ENCODE measurements at regions not wholly inside any gene's neighbourhood (a gene's known extent, or its start where the extent isn't known, plus 50 kb on each side); places are given as distances from the start of the nearest gene placed in this dataset.

GRCh38 chr3:25339225-25339624 lies 88.8 kb upstream of the RARB start:
- TF ChIP-seq, protein P1, sequence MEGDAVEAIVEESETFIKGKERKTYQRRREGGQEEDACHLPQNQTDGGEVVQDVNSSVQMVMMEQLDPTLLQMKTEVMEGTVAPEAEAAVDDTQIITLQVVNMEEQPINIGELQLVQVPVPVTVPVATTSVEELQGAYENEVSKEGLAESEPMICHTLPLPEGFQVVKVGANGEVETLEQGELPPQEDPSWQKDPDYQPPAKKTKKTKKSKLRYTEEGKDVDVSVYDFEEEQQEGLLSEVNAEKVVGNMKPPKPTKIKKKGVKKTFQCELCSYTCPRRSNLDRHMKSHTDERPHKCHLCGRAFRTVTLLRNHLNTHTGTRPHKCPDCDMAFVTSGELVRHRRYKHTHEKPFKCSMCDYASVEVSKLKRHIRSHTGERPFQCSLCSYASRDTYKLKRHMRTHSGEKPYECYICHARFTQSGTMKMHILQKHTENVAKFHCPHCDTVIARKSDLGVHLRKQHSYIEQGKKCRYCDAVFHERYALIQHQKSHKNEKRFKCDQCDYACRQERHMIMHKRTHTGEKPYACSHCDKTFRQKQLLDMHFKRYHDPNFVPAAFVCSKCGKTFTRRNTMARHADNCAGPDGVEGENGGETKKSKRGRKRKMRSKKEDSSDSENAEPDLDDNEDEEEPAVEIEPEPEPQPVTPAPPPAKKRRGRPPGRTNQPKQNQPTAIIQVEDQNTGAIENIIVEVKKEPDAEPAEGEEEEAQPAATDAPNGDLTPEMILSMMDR (IDR thresholded peaks at IDR 0.05), result no peak
- no peak for TF ChIP-seq REST (IDR thresholded peaks at IDR 0.05; ENCODE audit: insufficient read depth in 1 of 2, low read depth in 2 of 2, low read length in 1 of 2)
- TF ChIP-seq POLR2AphosphoS5 (IDR thresholded peaks at IDR 0.05; ENCODE audit: low read depth, low read length), result no peak
- no peak for TF ChIP-seq SIN3A (IDR thresholded peaks at IDR 0.05; ENCODE audit: borderline replicate concordance, insufficient read depth, low read depth, low read length)
